ENCODE measurements at regions not wholly inside any gene's neighbourhood (a gene's known extent, or its start where the extent isn't known, plus 50 kb on each side); places are given as distances from the start of the nearest gene placed in this dataset.

- 89 to 93% methylated on average over 10 of the region's 10 CpGs for WGBS, 2 donors
- H3K36me3 ChIP-seq (ENCODE audit: control insufficient read depth in 4 of 4, insufficient read depth in 4 of 4, low read length in 4 of 4) = no peaks in the 10 kb centered on the region
- peaks cover 0 to 9% (median 2%) of the 10 kb centered on the region in 4 donors for H3K9me3 ChIP-seq (ENCODE audit: control insufficient read depth in 4 of 4, insufficient read depth in 3 of 4, low read length in 3 of 4)
- no peak overlapping the region for H3K9ac ChIP-seq (ENCODE audit: insufficient read depth in 1 of 2, low read length in 2 of 2)
- H3K4me1 ChIP-seq (ENCODE audit: control insufficient read depth in 5 of 5, insufficient read depth in 5 of 5, low read length in 5 of 5) = peaks cover 0 to 8% (median 0%) of the 10 kb centered on the region in 5 donors
- H3K4me3 ChIP-seq = no peak overlapping the region
- no peak for TF ChIP-seq CTCF (IDR thresholded peaks at IDR 0.05; ENCODE audit: control extremely low read depth, extremely low read depth)
- H3K27me3 ChIP-seq (ENCODE audit: control insufficient read depth in 3 of 3, insufficient read depth in 3 of 3, low read length in 2 of 3) = no peaks in the 10 kb centered on the region
- no peak for ATAC-seq (ENCODE audit: insufficient read depth, low FRiP score)
- H3K27ac ChIP-seq (ENCODE audit: low read depth in 1 of 2, low read length in 1 of 2) = no peak overlapping the region
- DNase-seq = no peak
These were observed 84.8 kb upstream of the PRDM11 start for GRCh38 chr11:45061641-45062040.

DNA sequence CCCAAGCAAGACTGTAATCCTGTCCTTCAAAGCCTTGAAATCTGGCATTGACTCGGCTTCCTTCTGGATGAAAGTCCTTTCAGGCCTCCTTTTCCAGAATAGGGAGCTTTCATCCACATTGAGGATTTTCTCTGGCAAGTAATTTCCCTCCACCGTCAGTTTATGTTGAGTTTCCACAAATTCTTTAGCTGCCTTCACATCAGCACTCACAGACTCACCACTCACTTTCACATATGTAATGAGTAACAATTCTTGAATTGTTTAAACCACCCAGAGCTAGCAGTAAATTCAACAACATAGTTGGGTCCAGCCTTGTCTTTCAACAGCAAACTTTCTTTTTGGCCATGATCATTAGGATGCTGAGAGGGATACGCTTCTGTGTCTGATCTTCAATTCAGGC is 84.3 kb upstream of the PRDM11 start:
- Histone ChIP-seq H3K36me3 (ENCODE audit: control insufficient read depth in 4 of 4, insufficient read depth in 4 of 4, low read length in 4 of 4) (no peaks in the 10 kb centered on the region), H3K27ac (ENCODE audit: low read depth in 1 of 2, low read length in 1 of 2) (no peak overlapping the region), H3K4me3 (no peak overlapping the region), H3K9ac (ENCODE audit: insufficient read depth in 1 of 2, low read length in 2 of 2) (no peak overlapping the region), H3K27me3 (ENCODE audit: control insufficient read depth in 3 of 3, insufficient read depth in 3 of 3, low read length in 2 of 3) (no peaks in the 10 kb centered on the region), H3K9me3 (ENCODE audit: control insufficient read depth in 4 of 4, insufficient read depth in 3 of 4, low read length in 3 of 4) (peaks cover 0 to 9% (median 2%) of the 10 kb centered on the region in 4 donors), H3K4me1 (ENCODE audit: control insufficient read depth in 5 of 5, insufficient read depth in 5 of 5, low read length in 5 of 5) (peaks cover 0 to 8% (median 0%) of the 10 kb centered on the region in 5 donors)
- ATAC-seq (ENCODE audit: insufficient read depth, low FRiP score) (no peak), DNase-seq (no peak)
- TF ChIP-seq CTCF (IDR thresholded peaks at IDR 0.05; ENCODE audit: control extremely low read depth, extremely low read depth) = no peak
- WGBS, 2 donors = 86 to 92% methylated on average over 3 of the region's 3 CpGs

- DNase-seq (no peak), ATAC-seq (ENCODE audit: insufficient read depth, low FRiP score) (no peak)
- peaks cover 0 to 9% (median 2%) of the 10 kb centered on the region in 4 donors for H3K9me3 ChIP-seq (ENCODE audit: control insufficient read depth in 4 of 4, insufficient read depth in 3 of 4, low read length in 3 of 4)
- no peaks in the 10 kb centered on the region for H3K36me3 ChIP-seq (ENCODE audit: control insufficient read depth in 4 of 4, insufficient read depth in 4 of 4, low read length in 4 of 4)
- WGBS, 2 donors = 92 to 94% methylated on average over 6 of the region's 6 CpGs
- H3K27ac ChIP-seq (ENCODE audit: low read depth in 1 of 2, low read length in 1 of 2) = no peak overlapping the region
- no peaks in the 10 kb centered on the region for H3K27me3 ChIP-seq (ENCODE audit: control insufficient read depth in 3 of 3, insufficient read depth in 3 of 3, low read length in 2 of 3)
- peaks cover 0 to 4% (median 0%) of the 10 kb centered on the region in 5 donors for H3K4me1 ChIP-seq (ENCODE audit: control insufficient read depth in 5 of 5, insufficient read depth in 5 of 5, low read length in 5 of 5)
- TF ChIP-seq CTCF (IDR thresholded peaks at IDR 0.05; ENCODE audit: control extremely low read depth, extremely low read depth) = no peak
- no peak overlapping the region for H3K4me3 ChIP-seq
- no peak overlapping the region for H3K9ac ChIP-seq (ENCODE audit: insufficient read depth in 1 of 2, low read length in 2 of 2)
These were observed 83.3 kb upstream of the PRDM11 start for GRCh38 chr11:45062974-45063635.

DNA sequence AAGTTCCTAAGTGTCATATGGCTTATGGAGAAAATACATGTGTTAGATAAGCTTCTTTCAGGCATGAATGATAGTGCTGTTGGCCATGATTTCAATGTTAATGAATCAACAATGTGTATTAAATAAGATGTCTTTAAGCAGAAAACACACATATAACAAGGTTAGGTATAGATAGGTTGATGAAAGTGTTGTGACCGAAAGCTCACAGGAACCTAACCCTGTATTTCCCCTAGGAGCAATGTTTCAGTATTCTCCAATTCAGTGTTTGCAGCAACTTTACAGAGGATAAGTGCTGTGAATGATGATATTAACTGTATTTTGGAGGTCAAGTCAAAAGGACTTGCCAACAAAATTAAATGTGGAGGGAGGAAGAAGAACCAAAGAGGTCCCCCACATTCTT is 82.8 kb upstream of the PRDM11 start:
- Histone ChIP-seq H3K36me3 (ENCODE audit: control insufficient read depth in 4 of 4, insufficient read depth in 4 of 4, low read length in 4 of 4) (no peaks in the 10 kb centered on the region), H3K9me3 (ENCODE audit: control insufficient read depth in 4 of 4, insufficient read depth in 3 of 4, low read length in 3 of 4) (peaks cover 0 to 9% (median 2%) of the 10 kb centered on the region in 4 donors), H3K27me3 (ENCODE audit: control insufficient read depth in 3 of 3, insufficient read depth in 3 of 3, low read length in 2 of 3) (no peaks in the 10 kb centered on the region), H3K4me3 (no peak overlapping the region), H3K27ac (ENCODE audit: low read depth in 1 of 2, low read length in 1 of 2) (no peak overlapping the region), H3K4me1 (ENCODE audit: control insufficient read depth in 5 of 5, insufficient read depth in 5 of 5, low read length in 5 of 5) (peaks cover 0 to 2% (median 0%) of the 10 kb centered on the region in 5 donors), H3K9ac (ENCODE audit: insufficient read depth in 1 of 2, low read length in 2 of 2) (no peak overlapping the region)
- WGBS, 2 donors = 100% methylated on average over 1 of the region's 1 CpG
- no peak for DNase-seq
- no peak for TF ChIP-seq CTCF (IDR thresholded peaks at IDR 0.05; ENCODE audit: control extremely low read depth, extremely low read depth)
- ATAC-seq (ENCODE audit: insufficient read depth, low FRiP score) = no peak

Measured in lung (tissue), 11 donors.